HEK293 (cell line): ENCODE measurements at regions not wholly inside any gene's neighbourhood (a gene's known extent, or its start where the extent isn't known, plus 50 kb on each side); places are given as distances from the start of the nearest gene placed in this dataset.
A peak's percentile ranks its signal among the peaks of the same experiment; 100 is the strongest.

ENCODE experiments used
- CTCF ChIA-PET: fragments of 350-600 bp; formaldehyde crosslinking; extraction: SDS; loops from one replicate; lab custom pipeline; 2021; ENCODE audit warnings: antibody characterized with exemption; lab: Yijun Ruan, JAX
- POLR2A ChIA-PET: fragments of 300-600 bp; formaldehyde crosslinking; extraction: SDS; loops from one replicate; lab custom pipeline; 2020; ENCODE audit warnings: antibody characterized with exemption, inconsistent platforms; lab: Yijun Ruan, JAX
- H3K27ac ChIP-seq: fragments of 200-500 bp; sonication (Bioruptor generic); 2 replicates; pipeline ENCODE4 v1.5.1; 2014; ENCODE audit warnings: low read depth, low read length, control low read depth, inconsistent platforms; ENCODE audit errors: extremely low read depth
- H3K36me3 ChIP-seq, 2 experiments: fragments of 200-500 bp in 1 of 2; sonication (Bioruptor generic) in 1 of 2; 1 replicate in 1 of 2; 2 replicates in 1 of 2; pipeline ENCODE4 v1.5.1; 2014 to 2017; ENCODE audit warnings: inconsistent platforms in 2 of 2, low read length in 2 of 2; ENCODE audit not compliant: control insufficient read depth in 2 of 2, insufficient read depth in 1 of 2
- H3K4me1 ChIP-seq: fragments of 200-500 bp; sonication (Bioruptor generic); 2 replicates; pipeline ENCODE4 v1.5.1; 2014; ENCODE audit warnings: mild to moderate bottlenecking, low read length, inconsistent platforms; ENCODE audit not compliant: control insufficient read depth, insufficient read depth
- H3K4me3 ChIP-seq: 2 replicates; pipeline ENCODE4 v1.5.1; 2011; ENCODE audit warnings: low read depth, mild to moderate bottlenecking, control low read depth, low read length, moderate library complexity
- H3K9me3 ChIP-seq: fragments of 200-500 bp; sonication (Bioruptor generic); 2 replicates; pipeline ENCODE4 v1.5.1; 2014; ENCODE audit warnings: low read depth, low read length, inconsistent platforms; ENCODE audit not compliant: control insufficient read depth, insufficient read depth
- GLIS1 ChIP-seq: fragments of 450-650 bp; formaldehyde crosslinking; IDR thresholded peaks from 2 replicates; pipeline ENCODE4 v1.5.1; 2016; ENCODE audit warnings: missing biosample characterization, missing genetic modification characterization
- SP3 ChIP-seq: fragments of 450-650 bp; formaldehyde crosslinking; IDR thresholded peaks from 2 replicates; pipeline ENCODE4 v1.5.1; 2016; ENCODE audit warnings: missing biosample characterization, missing genetic modification characterization
- SP7 ChIP-seq: fragments of 450-650 bp; formaldehyde crosslinking; IDR thresholded peaks from 2 replicates; pipeline ENCODE4 v1.5.1; 2016; ENCODE audit warnings: missing biosample characterization, missing genetic modification characterization
- ZBTB48 ChIP-seq: fragments of 450-650 bp; formaldehyde crosslinking; IDR thresholded peaks from 2 replicates; pipeline ENCODE4 v1.5.1; 2016; ENCODE audit warnings: missing biosample characterization, missing genetic modification characterization
- ZBTB7A ChIP-seq: fragments of 450-650 bp; formaldehyde crosslinking; IDR thresholded peaks from 2 replicates; pipeline ENCODE4 v1.5.1; 2016; ENCODE audit warnings: low read depth, missing biosample characterization, missing genetic modification characterization
- ZFP69B ChIP-seq: fragments of 450-650 bp; formaldehyde crosslinking; IDR thresholded peaks from 2 replicates; pipeline ENCODE4 v1.5.1; 2016; ENCODE audit warnings: missing biosample characterization, missing genetic modification characterization
- ZNF157 ChIP-seq: fragments of 450-650 bp; formaldehyde crosslinking; IDR thresholded peaks from 2 replicates; pipeline ENCODE4 v1.5.1; 2016; ENCODE audit warnings: missing biosample characterization, missing genetic modification characterization
- ZNF16 ChIP-seq: fragments of 450-650 bp; formaldehyde crosslinking; IDR thresholded peaks from 2 replicates; pipeline ENCODE4 v1.5.1; 2016; ENCODE audit warnings: low read depth, missing biosample characterization, missing genetic modification characterization
- ZNF174 ChIP-seq: fragments of 450-650 bp; formaldehyde crosslinking; IDR thresholded peaks from 2 replicates; pipeline ENCODE4 v1.5.0; 2017; ENCODE audit warnings: missing biosample characterization, mild to moderate bottlenecking, missing genetic modification characterization
- ZNF211 ChIP-seq: fragments of 450-650 bp; formaldehyde crosslinking; IDR thresholded peaks from 2 replicates; pipeline ENCODE4 v1.5.1; 2016; ENCODE audit warnings: low read depth, missing biosample characterization, missing genetic modification characterization
- ZNF24 ChIP-seq: fragments of 450-650 bp; formaldehyde crosslinking; IDR thresholded peaks from 2 replicates; pipeline ENCODE4 v1.5.1; 2016; ENCODE audit warnings: missing biosample characterization, missing genetic modification characterization
- ZNF394 ChIP-seq: fragments of 450-650 bp; formaldehyde crosslinking; IDR thresholded peaks from 2 replicates; pipeline ENCODE4 v1.5.1; 2016; ENCODE audit warnings: missing biosample characterization, missing genetic modification characterization, mild to moderate bottlenecking, moderate library complexity, borderline replicate concordance
- ZNF529 ChIP-seq: fragments of 450-650 bp; formaldehyde crosslinking; IDR thresholded peaks from 2 replicates; pipeline ENCODE4 v1.5.1; 2017; ENCODE audit warnings: missing genetic modification characterization, missing biosample characterization; ENCODE audit not compliant: insufficient replicate concordance
- ZNF560 ChIP-seq: fragments of 450-650 bp; formaldehyde crosslinking; IDR thresholded peaks from 2 replicates; pipeline ENCODE4 v1.5.1; 2017; ENCODE audit warnings: missing biosample characterization, missing genetic modification characterization, borderline replicate concordance
- ZNF677 ChIP-seq: fragments of 450-650 bp; IDR thresholded peaks from 2 replicates; pipeline ENCODE4 v1.5.0; 2018; ENCODE audit warnings: missing biosample characterization, mild to moderate bottlenecking, missing genetic modification characterization, moderate library complexity
- ZNF791 ChIP-seq: fragments of 450-650 bp; formaldehyde crosslinking; IDR thresholded peaks from 2 replicates; pipeline ENCODE4 v1.5.1; 2016; ENCODE audit warnings: missing biosample characterization, missing genetic modification characterization
- ZNF792 ChIP-seq: fragments of 450-650 bp; formaldehyde crosslinking; IDR thresholded peaks from 2 replicates; pipeline ENCODE4 v1.5.1; 2016; ENCODE audit warnings: missing biosample characterization, missing genetic modification characterization
- TF ChIP-seq, protein P1 (sequence below): fragments of 450-650 bp; formaldehyde crosslinking; IDR thresholded peaks from 2 replicates; pipeline ENCODE4 v1.5.1; 2016; ENCODE audit warnings: missing biosample characterization, missing genetic modification characterization, borderline replicate concordance
- TF ChIP-seq, protein P2 (sequence below): fragments of 450-650 bp; formaldehyde crosslinking; IDR thresholded peaks from 2 replicates; pipeline ENCODE4 v1.5.1; 2017; ENCODE audit warnings: missing biosample characterization, missing genetic modification characterization
- TF ChIP-seq, protein P3 (sequence below): fragments of 450-650 bp; formaldehyde crosslinking; IDR thresholded peaks from 2 replicates; pipeline ENCODE4 v1.5.1; 2016; ENCODE audit warnings: missing biosample characterization, missing genetic modification characterization
- TF ChIP-seq, protein P4 (sequence below): fragments of 450-650 bp; formaldehyde crosslinking; IDR thresholded peaks from 2 replicates; pipeline ENCODE4 v1.5.1; 2016; ENCODE audit warnings: missing biosample characterization, missing genetic modification characterization
- TF ChIP-seq, protein P5 (sequence below): fragments of 450-650 bp; formaldehyde crosslinking; IDR thresholded peaks from 2 replicates; pipeline ENCODE4 v1.5.1; 2016; ENCODE audit warnings: missing biosample characterization, missing genetic modification characterization
- TF ChIP-seq, protein P6 (sequence below): fragments of 450-650 bp; formaldehyde crosslinking; IDR thresholded peaks from 2 replicates; pipeline ENCODE4 v1.5.1; 2017; ENCODE audit warnings: missing biosample characterization, mild to moderate bottlenecking, missing genetic modification characterization, moderate library complexity

DNA sequence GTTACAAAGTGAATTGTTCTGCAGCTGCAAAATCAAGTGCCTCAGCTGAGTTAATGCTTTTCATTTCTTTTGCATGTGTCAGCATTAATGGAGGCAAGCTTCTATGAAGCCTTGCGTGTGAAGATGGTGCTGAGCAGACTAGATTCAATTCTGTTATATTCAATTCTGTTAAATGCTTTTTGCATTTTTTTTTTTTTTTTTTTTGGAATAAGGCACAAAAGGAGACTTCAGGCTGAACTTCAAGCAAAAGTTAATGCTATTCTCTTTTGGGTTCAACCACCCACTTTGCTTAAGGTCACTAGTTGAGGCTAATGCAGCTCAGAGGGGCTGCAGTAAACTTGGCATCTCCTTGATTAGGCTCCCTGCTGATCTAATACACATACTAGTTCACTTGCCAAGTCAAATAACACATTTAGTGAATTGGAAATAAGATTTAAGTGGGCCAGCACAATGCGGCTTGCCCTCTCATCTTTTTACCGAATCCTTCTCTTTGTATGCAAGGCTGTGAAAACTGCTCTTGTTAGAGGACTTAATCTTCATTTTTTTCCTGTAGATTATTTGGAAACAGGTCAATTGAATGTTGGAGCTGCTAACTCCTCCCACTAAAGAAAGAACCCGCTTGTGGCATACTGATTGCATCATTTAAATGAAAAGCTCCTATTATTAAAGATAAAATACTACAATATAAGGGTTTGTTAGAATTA is 1020.2 kb downstream of the NR2F1-AS1 start:
- H3K9me3 ChIP-seq = no peaks in the 10 kb centered on the region
- ChIA-PET POLR2A (no interaction called here), CTCF (interaction anchor here (0.6 to 0.8 kb wide), 5 partner anchors 14 to 919 kb away, joined by 3 read pairs; no protein-coding TSS in a partner anchor)
- H3K36me3 ChIP-seq = no peaks in the 10 kb centered on the region
- H3K27ac ChIP-seq = peak overlapping the region; percentile 69
- no peak overlapping the region; the same call in 1 of the 2 replicates for H3K4me3 ChIP-seq
- peaks cover 42% of the 10 kb centered on the region for H3K4me1 ChIP-seq
- TF ChIP-seq ZNF529 (tag by site-specific recombination) (no peak), ZNF157 (no peak), ZNF792 (no peak), SP7 (0 out of 2 replicates have a peak, but pooled peaks have one; percentile 7), ZNF394 (tag by site-specific recombination) (no peak), ZNF560 (no peak), ZNF211 (tag by site-specific recombination) (no peak), ZNF677 (no peak), ZNF174 (tag by site-specific recombination) (no peak), ZNF24 (tag by site-specific recombination) (peak; percentile 60; the same call in 1 of the 2 replicates), ZNF16 (no peak), ZBTB7A (tag by site-specific recombination) (no peak), ZNF791 (no peak), SP3 (tag by site-specific recombination) (no peak), GLIS1 (peak; percentile 74), ZFP69B (peak; percentile 79), ZBTB48 (no peak)
- TF ChIP-seq, protein P1, sequence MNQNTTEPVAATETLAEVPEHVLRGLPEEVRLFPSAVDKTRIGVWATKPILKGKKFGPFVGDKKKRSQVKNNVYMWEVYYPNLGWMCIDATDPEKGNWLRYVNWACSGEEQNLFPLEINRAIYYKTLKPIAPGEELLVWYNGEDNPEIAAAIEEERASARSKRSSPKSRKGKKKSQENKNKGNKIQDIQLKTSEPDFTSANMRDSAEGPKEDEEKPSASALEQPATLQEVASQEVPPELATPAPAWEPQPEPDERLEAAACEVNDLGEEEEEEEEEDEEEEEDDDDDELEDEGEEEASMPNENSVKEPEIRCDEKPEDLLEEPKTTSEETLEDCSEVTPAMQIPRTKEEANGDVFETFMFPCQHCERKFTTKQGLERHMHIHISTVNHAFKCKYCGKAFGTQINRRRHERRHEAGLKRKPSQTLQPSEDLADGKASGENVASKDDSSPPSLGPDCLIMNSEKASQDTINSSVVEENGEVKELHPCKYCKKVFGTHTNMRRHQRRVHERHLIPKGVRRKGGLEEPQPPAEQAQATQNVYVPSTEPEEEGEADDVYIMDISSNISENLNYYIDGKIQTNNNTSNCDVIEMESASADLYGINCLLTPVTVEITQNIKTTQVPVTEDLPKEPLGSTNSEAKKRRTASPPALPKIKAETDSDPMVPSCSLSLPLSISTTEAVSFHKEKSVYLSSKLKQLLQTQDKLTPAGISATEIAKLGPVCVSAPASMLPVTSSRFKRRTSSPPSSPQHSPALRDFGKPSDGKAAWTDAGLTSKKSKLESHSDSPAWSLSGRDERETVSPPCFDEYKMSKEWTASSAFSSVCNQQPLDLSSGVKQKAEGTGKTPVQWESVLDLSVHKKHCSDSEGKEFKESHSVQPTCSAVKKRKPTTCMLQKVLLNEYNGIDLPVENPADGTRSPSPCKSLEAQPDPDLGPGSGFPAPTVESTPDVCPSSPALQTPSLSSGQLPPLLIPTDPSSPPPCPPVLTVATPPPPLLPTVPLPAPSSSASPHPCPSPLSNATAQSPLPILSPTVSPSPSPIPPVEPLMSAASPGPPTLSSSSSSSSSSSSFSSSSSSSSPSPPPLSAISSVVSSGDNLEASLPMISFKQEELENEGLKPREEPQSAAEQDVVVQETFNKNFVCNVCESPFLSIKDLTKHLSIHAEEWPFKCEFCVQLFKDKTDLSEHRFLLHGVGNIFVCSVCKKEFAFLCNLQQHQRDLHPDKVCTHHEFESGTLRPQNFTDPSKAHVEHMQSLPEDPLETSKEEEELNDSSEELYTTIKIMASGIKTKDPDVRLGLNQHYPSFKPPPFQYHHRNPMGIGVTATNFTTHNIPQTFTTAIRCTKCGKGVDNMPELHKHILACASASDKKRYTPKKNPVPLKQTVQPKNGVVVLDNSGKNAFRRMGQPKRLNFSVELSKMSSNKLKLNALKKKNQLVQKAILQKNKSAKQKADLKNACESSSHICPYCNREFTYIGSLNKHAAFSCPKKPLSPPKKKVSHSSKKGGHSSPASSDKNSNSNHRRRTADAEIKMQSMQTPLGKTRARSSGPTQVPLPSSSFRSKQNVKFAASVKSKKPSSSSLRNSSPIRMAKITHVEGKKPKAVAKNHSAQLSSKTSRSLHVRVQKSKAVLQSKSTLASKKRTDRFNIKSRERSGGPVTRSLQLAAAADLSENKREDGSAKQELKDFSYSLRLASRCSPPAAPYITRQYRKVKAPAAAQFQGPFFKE (tag by site-specific recombination) = no peak
- TF ChIP-seq, protein P2, sequence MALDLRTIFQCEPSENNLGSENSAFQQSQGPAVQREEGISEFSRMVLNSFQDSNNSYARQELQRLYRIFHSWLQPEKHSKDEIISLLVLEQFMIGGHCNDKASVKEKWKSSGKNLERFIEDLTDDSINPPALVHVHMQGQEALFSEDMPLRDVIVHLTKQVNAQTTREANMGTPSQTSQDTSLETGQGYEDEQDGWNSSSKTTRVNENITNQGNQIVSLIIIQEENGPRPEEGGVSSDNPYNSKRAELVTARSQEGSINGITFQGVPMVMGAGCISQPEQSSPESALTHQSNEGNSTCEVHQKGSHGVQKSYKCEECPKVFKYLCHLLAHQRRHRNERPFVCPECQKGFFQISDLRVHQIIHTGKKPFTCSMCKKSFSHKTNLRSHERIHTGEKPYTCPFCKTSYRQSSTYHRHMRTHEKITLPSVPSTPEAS (tag by site-specific recombination) = no peak
- TF ChIP-seq, protein P3, sequence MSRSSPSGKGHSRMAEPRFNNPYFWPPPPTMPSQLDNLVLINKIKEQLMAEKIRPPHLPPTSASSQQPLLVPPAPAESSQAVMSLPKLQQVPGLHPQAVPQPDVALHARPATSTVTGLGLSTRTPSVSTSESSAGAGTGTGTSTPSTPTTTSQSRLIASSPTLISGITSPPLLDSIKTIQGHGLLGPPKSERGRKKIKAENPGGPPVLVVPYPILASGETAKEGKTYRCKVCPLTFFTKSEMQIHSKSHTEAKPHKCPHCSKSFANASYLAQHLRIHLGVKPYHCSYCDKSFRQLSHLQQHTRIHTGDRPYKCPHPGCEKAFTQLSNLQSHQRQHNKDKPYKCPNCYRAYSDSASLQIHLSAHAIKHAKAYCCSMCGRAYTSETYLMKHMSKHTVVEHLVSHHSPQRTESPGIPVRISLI (tag by site-specific recombination) = peak; percentile 98
- TF ChIP-seq, protein P4, sequence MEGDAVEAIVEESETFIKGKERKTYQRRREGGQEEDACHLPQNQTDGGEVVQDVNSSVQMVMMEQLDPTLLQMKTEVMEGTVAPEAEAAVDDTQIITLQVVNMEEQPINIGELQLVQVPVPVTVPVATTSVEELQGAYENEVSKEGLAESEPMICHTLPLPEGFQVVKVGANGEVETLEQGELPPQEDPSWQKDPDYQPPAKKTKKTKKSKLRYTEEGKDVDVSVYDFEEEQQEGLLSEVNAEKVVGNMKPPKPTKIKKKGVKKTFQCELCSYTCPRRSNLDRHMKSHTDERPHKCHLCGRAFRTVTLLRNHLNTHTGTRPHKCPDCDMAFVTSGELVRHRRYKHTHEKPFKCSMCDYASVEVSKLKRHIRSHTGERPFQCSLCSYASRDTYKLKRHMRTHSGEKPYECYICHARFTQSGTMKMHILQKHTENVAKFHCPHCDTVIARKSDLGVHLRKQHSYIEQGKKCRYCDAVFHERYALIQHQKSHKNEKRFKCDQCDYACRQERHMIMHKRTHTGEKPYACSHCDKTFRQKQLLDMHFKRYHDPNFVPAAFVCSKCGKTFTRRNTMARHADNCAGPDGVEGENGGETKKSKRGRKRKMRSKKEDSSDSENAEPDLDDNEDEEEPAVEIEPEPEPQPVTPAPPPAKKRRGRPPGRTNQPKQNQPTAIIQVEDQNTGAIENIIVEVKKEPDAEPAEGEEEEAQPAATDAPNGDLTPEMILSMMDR (tag by site-specific recombination) = no peak
- TF ChIP-seq, protein P5, sequence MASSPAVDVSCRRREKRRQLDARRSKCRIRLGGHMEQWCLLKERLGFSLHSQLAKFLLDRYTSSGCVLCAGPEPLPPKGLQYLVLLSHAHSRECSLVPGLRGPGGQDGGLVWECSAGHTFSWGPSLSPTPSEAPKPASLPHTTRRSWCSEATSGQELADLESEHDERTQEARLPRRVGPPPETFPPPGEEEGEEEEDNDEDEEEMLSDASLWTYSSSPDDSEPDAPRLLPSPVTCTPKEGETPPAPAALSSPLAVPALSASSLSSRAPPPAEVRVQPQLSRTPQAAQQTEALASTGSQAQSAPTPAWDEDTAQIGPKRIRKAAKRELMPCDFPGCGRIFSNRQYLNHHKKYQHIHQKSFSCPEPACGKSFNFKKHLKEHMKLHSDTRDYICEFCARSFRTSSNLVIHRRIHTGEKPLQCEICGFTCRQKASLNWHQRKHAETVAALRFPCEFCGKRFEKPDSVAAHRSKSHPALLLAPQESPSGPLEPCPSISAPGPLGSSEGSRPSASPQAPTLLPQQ (tag by site-specific recombination) = peak; percentile 90
- TF ChIP-seq, protein P6, sequence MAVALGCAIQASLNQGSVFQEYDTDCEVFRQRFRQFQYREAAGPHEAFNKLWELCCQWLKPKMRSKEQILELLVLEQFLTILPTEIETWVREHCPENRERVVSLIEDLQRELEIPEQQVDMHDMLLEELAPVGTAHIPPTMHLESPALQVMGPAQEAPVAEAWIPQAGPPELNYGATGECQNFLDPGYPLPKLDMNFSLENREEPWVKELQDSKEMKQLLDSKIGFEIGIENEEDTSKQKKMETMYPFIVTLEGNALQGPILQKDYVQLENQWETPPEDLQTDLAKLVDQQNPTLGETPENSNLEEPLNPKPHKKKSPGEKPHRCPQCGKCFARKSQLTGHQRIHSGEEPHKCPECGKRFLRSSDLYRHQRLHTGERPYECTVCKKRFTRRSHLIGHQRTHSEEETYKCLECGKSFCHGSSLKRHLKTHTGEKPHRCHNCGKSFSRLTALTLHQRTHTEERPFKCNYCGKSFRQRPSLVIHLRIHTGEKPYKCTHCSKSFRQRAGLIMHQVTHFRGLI (tag by site-specific recombination) = no peak
